Heart left ventricle (tissue), 16 donors: ENCODE measurements at regions not wholly inside any gene's neighbourhood (a gene's known extent, or its start where the extent isn't known, plus 50 kb on each side); places are given as distances from the start of the nearest gene placed in this dataset.

Experiments
- ATAC-seq, 4 donors: fragments of 200-7000 bp; cut with Tn5 transposase; one replicate each; pipeline ENCODE4 v1.9.1; 2020 to 2022; ENCODE audit warnings: moderate library complexity in 4 of 4, mild to moderate bottlenecking in 3 of 4, moderate number of reproducible peaks in 1 of 4
- DNase-seq, 5 donors: peaks; one replicate each; pipeline ENCODE4 v3.0.0-alpha.2; 2020
- H3K27ac ChIP-seq, 12 donors: fragments of 200-600 bp; sonication (generic) in 4 of 12; one replicate each; pipeline versions ENCODE4 v1.5.0 to v1.8.0; 2016 to 2022; ENCODE audit warnings: mild to moderate bottlenecking in 2 of 12
- H3K27me3 ChIP-seq, 9 donors: fragments of 200-600 bp; sonication (generic) in 2 of 9; one replicate each; pipeline versions ENCODE4 v1.5.1 to v1.8.0; 2016 to 2022; ENCODE audit warnings: mild to moderate bottlenecking in 3 of 9
- H3K36me3 ChIP-seq, 9 donors: fragments of 200-600 bp; sonication (generic) in 2 of 9; one replicate each; pipeline versions ENCODE4 v1.5.0 to v1.8.0; 2018 to 2022; ENCODE audit warnings: mild to moderate bottlenecking in 2 of 9
- H3K4me1 ChIP-seq, 12 donors: fragments of 200-600 bp; sonication (generic) in 4 of 12; one replicate each; pipeline versions ENCODE4 v1.5.0 to v1.8.0; 2016 to 2022; ENCODE audit warnings: mild to moderate bottlenecking in 3 of 12
- H3K4me3 ChIP-seq, 12 donors: fragments of 200-600 bp; sonication (generic) in 4 of 12; one replicate each; pipeline versions ENCODE4 v1.5.0 to v1.8.0; 2017 to 2022; ENCODE audit warnings: mild to moderate bottlenecking in 9 of 12, moderate library complexity in 4 of 12
- H3K9me3 ChIP-seq, 12 donors: fragments of 200-600 bp; sonication (generic) in 4 of 12; one replicate each; pipeline versions ENCODE4 v1.5.0 to v1.8.0; 2016 to 2022; ENCODE audit warnings: mild to moderate bottlenecking in 1 of 12
- POLR2A ChIP-seq, 2 donors: fragments of 450-650 bp; IDR thresholded peaks; one replicate each; pipeline ENCODE4 v1.6.1; 2017; ENCODE audit warnings: antibody characterized with exemption in 2 of 2, mild to moderate bottlenecking in 2 of 2, moderate library complexity in 2 of 2
- WGBS, 4 donors: extraction: QIAGEN DNeasy Blood & Tissue Kit in 2 of 4; methylation state at CpG; one replicate each; pipeline versions ENCODE4 v1.1.5 to v1.1.7; 2013 to 2018; 5-methylcytosine and 5-hydroxymethylcytosine counted together
- intact Hi-C, 10 donors: fragments of 100-400 bp; cut with DNase I; formaldehyde crosslinking; loops; one replicate each; pipeline versions ENCODE4 v1.11.1 to v1.14.2; 2022
- TF ChIP-seq, protein P1 (sequence below), 12 donors: fragments of 200-600 bp; sonication (generic) in 4 of 12; IDR thresholded peaks; one replicate each; pipeline versions ENCODE4 v1.5.0 to v1.8.0; 2018 to 2022; ENCODE audit warnings: antibody characterized with exemption in 12 of 12, mild to moderate bottlenecking in 5 of 12
- donor health status: ischemic (EF 13 %, LVEDD 7.1; RV severe dilation, severe dysfunction).
- donor health status: healthy with polysubstance abuse.
- donor health status: DM: no; HTN: yes; CAD: no.
- donor health status: DM: no; HTN: no; CAD: no.
- donor health status: ischemic (EF 25% LVEDD 6.9; RV normal size, moderate dysfunction).
- donor health status: ischemic (EF 25% LVEDD 5.7; RV mildly dilated, moderate dysfunction).
- donor health status: healthy.
- donor health status: DM: yes; HTN: yes; CAD: no.
- donor health status: ischemic (EF 35%, LVEDD 5.7; RV mildly dilated, moderate dysfunction).
- donor health status: nonischemic (EF 11% LVEDD 7.7; RV severe dilation, severe dysfunction).
- donor health status: DM: yes; HTN: yes; CAD: no.
- donor health status: PGD.
- donor health status: ischemic (EF 29% LVEDD 5.4; RV normal size, mild dysfunction).
- donor health status: nonischemic (EF 23%, LVEDD 6.1; RV moderate dilation, normal function).

DNA sequence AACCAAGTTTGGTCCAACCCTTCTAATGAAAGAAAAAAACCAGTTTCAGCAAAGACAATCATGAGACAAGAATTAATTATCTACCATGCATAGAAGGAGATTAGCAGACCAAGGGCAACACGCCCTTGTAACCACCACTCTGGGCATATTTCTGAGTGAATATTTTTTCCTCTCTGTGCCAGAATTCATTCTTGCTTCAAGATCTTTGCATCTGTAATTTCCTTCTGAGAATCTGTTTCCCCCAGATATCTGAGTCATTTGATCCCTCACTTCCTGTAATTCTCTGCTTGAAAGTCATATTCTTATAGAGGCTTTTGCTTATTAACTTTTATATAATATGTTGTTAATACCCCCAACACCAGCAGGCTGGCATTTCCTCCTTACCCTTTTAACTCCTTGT, 243.7 kb downstream of the SLC16A7 start:
- Histone ChIP-seq H3K27me3 (no peaks in the 10 kb centered on the region), H3K27ac (no peak overlapping the region), H3K4me1 (no peaks in the 10 kb centered on the region), H3K4me3 (no peak overlapping the region), H3K9me3 (no peaks in the 10 kb centered on the region), H3K36me3 (no peaks in the 10 kb centered on the region)
- DNase-seq (no peak), ATAC-seq (no peak)
- TF ChIP-seq POLR2A (IDR thresholded peaks at IDR 0.05) = no peak
- TF ChIP-seq, protein P1, sequence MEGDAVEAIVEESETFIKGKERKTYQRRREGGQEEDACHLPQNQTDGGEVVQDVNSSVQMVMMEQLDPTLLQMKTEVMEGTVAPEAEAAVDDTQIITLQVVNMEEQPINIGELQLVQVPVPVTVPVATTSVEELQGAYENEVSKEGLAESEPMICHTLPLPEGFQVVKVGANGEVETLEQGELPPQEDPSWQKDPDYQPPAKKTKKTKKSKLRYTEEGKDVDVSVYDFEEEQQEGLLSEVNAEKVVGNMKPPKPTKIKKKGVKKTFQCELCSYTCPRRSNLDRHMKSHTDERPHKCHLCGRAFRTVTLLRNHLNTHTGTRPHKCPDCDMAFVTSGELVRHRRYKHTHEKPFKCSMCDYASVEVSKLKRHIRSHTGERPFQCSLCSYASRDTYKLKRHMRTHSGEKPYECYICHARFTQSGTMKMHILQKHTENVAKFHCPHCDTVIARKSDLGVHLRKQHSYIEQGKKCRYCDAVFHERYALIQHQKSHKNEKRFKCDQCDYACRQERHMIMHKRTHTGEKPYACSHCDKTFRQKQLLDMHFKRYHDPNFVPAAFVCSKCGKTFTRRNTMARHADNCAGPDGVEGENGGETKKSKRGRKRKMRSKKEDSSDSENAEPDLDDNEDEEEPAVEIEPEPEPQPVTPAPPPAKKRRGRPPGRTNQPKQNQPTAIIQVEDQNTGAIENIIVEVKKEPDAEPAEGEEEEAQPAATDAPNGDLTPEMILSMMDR (IDR thresholded peaks at IDR 0.05) = no peak
- WGBS, 4 donors = 48 to 58% (median 52%) methylated on average over 1 of the region's 1 CpG
- intact Hi-C loops = loop anchor here in 7 of 10 donors (5.0 to 10.0 kb wide), 4 partner anchors 395 to 437 kb away; no protein-coding TSS in a partner anchor

DNA sequence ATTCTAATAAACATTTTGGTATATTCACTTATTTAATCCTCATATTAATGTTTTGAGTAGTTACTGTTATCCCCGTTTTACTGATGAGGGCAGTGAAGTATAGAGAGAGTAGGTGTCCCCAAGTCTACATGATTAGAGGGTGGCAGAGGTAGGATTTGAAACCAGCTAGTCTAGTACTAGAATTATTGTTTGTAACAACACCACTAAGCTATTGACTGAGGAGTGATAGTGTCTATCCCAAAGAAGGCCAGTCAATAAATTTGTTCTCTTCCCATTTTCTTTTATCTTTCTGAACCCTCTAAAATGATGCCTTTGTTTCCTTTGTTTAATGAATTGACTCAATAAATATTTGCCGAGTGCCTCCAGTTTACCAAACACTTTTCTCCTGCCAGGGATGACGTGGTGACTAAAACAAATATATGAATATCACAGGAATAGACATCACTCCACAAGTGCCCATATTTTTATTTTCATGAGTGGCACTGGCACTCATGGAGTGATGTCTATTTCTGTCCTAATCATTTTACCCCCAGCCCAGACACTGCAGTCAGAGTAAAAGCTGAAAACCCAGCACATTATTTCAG, 247.5 kb downstream of the SLC16A7 start:
- Histone ChIP-seq H3K27ac (no peak overlapping the region), H3K9me3 (no peaks in the 10 kb centered on the region), H3K27me3 (no peaks in the 10 kb centered on the region), H3K36me3 (no peaks in the 10 kb centered on the region), H3K4me3 (no peak overlapping the region), H3K4me1 (no peaks in the 10 kb centered on the region)
- no peak for ATAC-seq
- TF ChIP-seq POLR2A (IDR thresholded peaks at IDR 0.05) = no peak
- TF ChIP-seq, protein P1 (IDR thresholded peaks at IDR 0.05) = no peak
- DNase-seq = no peak
- intact Hi-C loops = no loop called here
- WGBS, 4 donors = 74 to 82% (median 76%) methylated on average over 3 of the region's 3 CpGs

GRCh38 chr12:59844750-59845149, 248.9 kb downstream of the SLC16A7 start:
- Histone ChIP-seq H3K36me3 (no peaks in the 10 kb centered on the region), H3K4me1 (no peaks in the 10 kb centered on the region), H3K27me3 (no peaks in the 10 kb centered on the region), H3K9me3 (no peaks in the 10 kb centered on the region), H3K4me3 (no peak overlapping the region), H3K27ac (no peak overlapping the region)
- intact Hi-C loops = no loop called here
- ATAC-seq (no peak), DNase-seq (no peak)
- TF ChIP-seq, protein P1 (IDR thresholded peaks at IDR 0.05) = no peak
- TF ChIP-seq POLR2A (IDR thresholded peaks at IDR 0.05) = no peak

DNA sequence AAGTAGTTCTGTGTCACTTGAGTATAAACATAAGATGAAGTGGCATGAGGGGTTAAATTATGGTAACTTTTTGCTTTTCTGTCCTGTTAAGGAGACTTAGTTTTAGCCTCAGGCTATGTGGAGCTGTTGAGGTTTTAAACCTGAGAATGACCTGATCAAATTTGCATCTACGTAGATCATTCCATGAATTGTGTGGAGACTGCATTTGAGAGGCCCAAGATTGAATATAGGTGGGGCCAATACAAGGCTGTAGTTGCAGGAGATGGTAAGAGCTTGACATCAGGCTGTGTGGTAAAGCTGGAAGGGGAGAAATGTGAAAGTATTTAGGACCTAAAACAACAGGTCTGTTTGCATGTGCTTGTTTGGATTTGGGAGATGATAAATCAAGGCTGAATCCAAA, 249.5 kb downstream of the SLC16A7 start:
- WGBS, 4 donors = 89 to 97% (median 93%) methylated on average over 1 of the region's 1 CpG
- DNase-seq (no peak), ATAC-seq (no peak)
- no peaks in the 10 kb centered on the region for H3K36me3 ChIP-seq
- TF ChIP-seq, protein P1 (IDR thresholded peaks at IDR 0.05) = no peak
- no peak for TF ChIP-seq POLR2A (IDR thresholded peaks at IDR 0.05)
- H3K27ac ChIP-seq = no peak overlapping the region
- H3K9me3 ChIP-seq = no peaks in the 10 kb centered on the region
- no peaks in the 10 kb centered on the region for H3K27me3 ChIP-seq
- intact Hi-C loops = no loop called here
- H3K4me1 ChIP-seq = no peaks in the 10 kb centered on the region
- H3K4me3 ChIP-seq = no peak overlapping the region
